ENCODE measurements at regions not wholly inside any gene's neighbourhood (a gene's known extent, or its start where the extent isn't known, plus 50 kb on each side); places are given as distances from the start of the nearest gene placed in this dataset.
"Not testable (repeated sequence)": the region's sequence is repeated elsewhere in the genome, so short reads cannot be mapped to it uniquely, and the experiment has no call there.

- no peak for DNase-seq (ENCODE audit: low read depth in 4 of 4, low spot score in 2 of 4)
These were observed 126.0 kb upstream of the TMEM170B start for GRCh38 chr6:11411593-11411992.

DNA sequence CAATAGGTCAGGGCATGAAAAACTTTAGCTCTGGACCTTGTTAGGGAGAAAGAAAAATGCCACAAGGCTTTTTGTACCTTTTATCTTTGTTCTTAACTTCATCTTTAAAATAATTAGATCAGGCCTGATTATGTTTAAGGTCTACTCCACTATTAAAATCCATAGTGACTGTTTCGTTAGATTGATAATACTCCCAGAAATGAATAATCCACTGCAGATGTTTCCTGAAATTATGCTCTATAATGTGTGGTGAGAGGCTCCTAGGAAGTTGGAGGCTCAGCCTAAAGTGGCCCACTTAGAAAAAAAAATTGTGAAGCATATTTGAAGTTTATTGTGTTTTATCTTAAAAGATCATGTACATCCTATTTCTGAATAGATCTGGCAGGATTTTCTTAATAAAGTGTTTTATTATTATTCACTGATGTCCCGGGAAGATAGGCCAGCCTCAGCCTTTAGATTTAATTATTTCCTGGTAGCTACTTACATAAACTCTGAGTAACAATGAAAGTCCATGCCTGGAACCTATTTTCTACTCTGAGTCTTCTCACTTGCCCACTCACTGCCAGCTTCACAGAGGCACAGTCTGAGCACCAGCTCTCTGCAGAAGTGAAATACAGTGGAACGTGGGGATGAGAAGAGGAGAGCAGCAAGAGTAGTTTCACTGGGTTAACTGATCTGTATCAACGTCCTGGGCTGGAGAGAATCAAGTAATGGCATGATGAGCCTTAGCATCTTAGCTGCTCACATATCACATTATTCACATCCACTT, 126.8 kb upstream of the TMEM170B start:
- no peak for DNase-seq (ENCODE audit: low read depth in 4 of 4, low spot score in 2 of 4)

DNA sequence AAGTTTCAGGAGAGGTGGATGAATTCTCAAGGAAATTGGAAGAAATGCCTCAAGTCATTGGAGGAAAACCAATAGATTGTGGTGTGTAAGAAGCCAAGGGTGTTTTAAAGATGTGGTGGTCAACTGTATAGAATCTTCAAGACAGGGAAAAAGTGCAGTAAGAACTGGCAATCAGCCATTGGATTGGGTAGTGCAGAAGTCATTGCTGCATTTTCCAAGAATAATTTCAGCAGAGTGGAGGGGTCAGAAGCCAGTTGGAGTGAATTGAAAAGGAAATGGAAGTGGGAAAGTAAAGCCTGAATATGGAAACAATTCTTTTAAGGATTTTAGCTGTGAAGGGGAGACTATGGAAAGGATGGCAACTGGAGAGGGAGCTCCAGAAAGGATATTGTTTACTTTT, 128.2 kb upstream of the TMEM170B start:
- DNase-seq (ENCODE audit: low read depth in 4 of 4, low spot score in 2 of 4): no peak

DNA sequence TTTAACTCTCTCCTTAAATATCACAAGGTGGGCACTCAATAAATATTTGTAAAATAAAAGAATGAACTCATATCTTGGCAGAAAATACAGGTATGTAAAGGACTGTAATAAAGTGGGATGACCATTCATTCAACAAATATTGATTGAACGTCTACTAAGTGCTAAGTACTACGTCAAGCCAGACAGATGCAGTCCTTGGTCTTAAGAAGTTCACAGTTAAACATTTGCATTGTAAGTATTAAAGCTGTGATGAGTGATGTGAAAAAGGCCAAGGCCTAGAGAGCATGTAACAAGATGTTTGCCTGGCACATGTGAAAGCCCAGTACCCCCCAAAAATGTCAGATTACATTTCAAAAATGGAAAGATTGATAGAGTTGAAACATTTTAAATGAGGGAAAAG, 130.1 kb upstream of the TMEM170B start:
- DNase-seq (ENCODE audit: low read depth in 4 of 4, low spot score in 2 of 4): no peak

- no peak for DNase-seq (ENCODE audit: low read depth in 4 of 4, low spot score in 2 of 4)
These were observed 132.7 kb upstream of the TMEM170B start for GRCh38 chr6:11404838-11405237.

DNA sequence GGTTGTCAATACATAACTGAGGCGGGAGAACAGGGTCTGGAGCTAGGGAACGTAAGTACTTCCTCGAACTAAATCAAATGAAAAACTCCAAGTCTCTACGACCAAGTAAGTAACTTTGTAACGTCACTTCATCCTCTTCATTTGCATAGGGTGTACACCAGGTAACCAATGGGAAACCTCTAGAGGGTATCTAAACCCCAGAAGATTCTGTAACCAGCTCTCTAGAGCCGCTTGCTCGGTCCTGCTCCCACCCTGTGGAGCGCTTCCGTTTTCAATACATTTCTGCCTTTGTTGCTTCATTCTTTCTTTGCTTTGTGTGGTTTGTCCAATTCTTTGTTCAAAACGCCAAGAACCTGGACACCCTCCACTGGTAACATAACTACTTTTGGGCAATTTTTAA, 133.5 kb upstream of the TMEM170B start:
- DNase-seq (ENCODE audit: low read depth in 4 of 4, low spot score in 2 of 4): no peak

- no peak for DNase-seq (ENCODE audit: low read depth in 4 of 4, low spot score in 2 of 4)
These were observed 134.4 kb upstream of the TMEM170B start for GRCh38 chr6:11403035-11403601.

DNA sequence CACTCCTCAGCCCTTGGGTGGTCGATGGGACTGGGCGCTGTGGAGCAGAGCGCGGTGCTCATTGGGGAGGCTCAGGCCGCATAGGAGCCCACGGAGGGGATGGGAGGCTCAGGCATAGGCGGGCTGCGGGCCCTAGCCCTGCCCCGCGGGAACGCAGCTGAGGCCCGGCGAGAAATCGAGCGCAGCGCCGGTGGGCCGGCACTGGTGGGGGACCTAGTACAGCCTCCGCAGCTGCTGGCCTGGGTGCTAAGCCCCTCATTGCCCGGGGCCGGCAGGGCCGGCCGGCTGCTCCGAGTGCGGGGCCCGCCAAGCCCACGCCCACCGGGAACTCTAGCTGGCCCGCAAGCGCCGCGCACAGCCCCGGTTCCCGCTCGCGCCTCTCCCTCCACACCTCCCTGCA, 135.0 kb upstream of the TMEM170B start:
- DNase-seq (ENCODE audit: low read depth in 4 of 4, low spot score in 2 of 4): not testable (repeated sequence)

- not testable (repeated sequence) for DNase-seq (ENCODE audit: low read depth in 4 of 4, low spot score in 2 of 4)
These were observed 135.6 kb upstream of the TMEM170B start for GRCh38 chr6:11401954-11402353.

GRCh38 chr6:11398451-11399326, 138.9 kb upstream of the TMEM170B start:
- no peak for DNase-seq (ENCODE audit: low read depth in 4 of 4, low spot score in 2 of 4)

DNA sequence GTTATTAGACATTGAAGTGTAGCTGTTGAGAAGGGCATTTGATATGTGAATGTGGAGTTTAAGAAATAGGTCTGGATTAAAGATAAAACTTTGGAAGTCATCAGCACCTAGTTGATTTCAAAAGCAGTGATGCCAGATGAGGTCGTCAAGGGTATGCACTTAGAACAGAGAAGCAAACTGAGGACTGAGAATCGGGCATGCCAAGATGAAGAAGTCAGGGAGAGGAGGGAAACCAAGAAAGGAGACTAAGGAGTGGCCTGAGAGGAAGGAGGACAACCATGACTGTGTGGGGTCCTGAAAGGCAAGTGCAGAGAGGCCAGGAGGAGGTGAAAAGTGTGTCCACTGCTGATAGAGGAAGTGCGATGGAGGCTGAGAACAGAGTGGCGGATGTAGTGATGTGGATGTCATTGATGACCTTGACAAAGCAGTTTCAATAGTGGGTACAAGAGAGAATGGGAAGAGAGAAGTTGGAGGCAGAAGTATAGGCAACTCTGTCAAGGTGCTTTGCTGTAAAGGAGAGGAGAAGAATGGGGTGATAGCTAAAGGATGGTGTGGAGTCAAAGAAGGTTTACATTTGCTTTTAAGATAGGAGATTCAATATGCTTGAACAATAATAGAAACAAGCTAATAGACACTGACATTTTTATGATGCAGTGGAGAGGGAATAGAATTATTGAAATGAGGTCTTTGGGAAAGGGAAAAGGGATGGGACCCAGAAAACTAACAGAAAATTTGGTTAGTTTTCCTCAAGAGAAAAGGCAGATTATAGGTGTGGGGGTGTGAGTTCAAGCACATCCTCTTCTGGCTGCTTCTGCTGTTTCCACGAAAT, 139.7 kb upstream of the TMEM170B start:
- no peak for DNase-seq (ENCODE audit: low read depth in 4 of 4, low spot score in 2 of 4)

DNA sequence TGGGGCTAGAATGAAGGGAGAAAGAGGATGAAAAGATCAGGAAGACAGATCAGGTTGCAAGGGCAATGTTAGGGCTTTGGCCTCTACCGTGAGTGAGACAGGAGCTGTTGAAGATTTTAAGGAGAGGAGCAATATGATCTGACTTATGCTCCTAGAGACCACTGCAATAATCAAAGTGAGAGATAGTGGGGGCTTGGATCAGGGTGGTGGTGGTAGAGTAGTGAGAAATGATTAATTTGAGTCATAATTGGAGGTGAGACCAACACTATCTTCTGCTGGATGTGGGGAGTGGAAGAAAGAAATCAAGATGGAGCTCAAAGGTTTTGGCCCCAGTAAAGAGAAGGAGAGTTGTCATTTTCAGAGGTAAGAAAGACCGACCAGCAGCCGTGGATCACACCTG, 140.7 kb upstream of the TMEM170B start:
- no peak for DNase-seq (ENCODE audit: low read depth in 4 of 4, low spot score in 2 of 4)

DNA sequence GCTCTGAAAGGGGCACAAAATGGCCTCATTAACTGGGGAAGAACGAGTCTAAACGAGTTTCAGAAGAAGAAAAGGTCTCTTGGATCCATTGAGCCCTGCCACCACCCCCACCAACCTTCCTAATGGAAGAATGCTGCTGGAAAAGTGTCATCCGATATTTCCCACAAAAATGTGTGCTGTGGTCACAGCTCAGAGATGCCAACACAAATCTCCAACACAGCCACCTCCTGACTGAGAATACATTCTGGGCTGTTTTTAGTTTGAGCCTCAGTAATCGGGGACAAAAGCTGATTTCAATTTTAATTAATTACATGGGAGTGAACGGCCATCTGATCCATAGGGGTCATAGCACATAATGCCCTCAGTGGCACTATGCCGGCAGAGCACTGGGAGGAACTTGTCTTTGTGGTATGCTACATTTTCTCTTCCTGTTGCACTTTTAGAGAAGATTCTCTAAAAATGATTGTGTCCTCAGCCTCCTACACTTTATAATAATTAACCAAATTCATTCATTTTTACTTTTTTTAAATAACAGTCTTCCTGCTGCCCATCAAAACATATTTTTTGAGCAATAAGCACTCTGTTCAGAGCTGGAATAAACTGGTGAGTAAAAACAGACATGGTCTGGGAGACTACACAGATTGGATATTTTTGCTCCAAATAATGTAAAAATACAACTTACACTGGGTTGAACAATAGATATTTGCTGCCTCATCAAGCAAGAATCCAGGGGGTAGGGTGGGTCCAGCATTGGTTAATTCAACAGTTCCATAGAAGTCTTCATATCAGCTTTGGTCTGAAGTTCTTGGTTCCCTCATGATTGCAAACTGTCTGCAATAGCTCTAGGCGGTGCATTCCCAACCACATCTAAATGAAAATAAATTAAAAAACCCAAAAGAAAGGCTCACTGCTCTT, 143.6 kb upstream of the TMEM170B start:
- no peak for DNase-seq (ENCODE audit: low read depth in 4 of 4, low spot score in 2 of 4)

DNA sequence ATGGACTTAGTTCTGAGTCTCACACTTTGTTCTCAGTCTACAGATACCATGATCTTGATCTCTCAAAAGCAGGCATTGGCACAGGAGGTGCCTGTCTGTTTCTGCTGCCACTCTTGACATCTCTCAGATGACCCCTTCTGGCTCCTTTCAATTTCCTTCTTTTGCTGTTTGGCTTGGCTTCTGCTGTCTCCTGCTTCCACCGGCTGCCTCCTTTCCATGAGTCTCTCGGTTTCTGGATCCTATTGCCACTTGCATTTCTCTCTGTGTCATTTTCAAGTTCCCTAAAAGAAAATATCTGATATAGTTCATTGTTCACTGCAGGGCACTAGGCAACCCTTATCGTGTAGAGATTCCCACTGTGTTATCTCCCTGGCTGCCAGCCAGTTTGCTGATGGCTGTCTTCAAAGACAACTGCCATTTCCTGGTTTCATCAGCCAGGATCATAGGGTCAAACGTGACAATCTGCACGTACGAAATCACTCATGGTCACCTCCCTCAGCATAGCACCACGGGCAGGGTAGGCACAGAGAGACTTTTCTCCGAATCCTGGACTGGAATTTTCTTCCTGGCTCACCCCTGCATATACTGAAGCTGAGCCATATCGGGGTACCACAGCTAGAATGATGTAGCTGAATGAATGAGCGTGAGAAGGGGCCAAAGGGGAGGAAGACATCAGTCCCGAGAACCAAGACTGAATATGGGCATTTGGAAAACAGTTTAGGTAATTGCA, 144.6 kb upstream of the TMEM170B start:
- DNase-seq (ENCODE audit: low read depth in 4 of 4, low spot score in 2 of 4): no peak

GRCh38 chr6:11391934-11392777, 145.4 kb upstream of the TMEM170B start:
- no peak for DNase-seq (ENCODE audit: low read depth in 4 of 4, low spot score in 2 of 4)

- DNase-seq (ENCODE audit: low read depth in 4 of 4, low spot score in 2 of 4): no peak
These were observed 147.6 kb upstream of the TMEM170B start for GRCh38 chr6:11389977-11390376.

DNA sequence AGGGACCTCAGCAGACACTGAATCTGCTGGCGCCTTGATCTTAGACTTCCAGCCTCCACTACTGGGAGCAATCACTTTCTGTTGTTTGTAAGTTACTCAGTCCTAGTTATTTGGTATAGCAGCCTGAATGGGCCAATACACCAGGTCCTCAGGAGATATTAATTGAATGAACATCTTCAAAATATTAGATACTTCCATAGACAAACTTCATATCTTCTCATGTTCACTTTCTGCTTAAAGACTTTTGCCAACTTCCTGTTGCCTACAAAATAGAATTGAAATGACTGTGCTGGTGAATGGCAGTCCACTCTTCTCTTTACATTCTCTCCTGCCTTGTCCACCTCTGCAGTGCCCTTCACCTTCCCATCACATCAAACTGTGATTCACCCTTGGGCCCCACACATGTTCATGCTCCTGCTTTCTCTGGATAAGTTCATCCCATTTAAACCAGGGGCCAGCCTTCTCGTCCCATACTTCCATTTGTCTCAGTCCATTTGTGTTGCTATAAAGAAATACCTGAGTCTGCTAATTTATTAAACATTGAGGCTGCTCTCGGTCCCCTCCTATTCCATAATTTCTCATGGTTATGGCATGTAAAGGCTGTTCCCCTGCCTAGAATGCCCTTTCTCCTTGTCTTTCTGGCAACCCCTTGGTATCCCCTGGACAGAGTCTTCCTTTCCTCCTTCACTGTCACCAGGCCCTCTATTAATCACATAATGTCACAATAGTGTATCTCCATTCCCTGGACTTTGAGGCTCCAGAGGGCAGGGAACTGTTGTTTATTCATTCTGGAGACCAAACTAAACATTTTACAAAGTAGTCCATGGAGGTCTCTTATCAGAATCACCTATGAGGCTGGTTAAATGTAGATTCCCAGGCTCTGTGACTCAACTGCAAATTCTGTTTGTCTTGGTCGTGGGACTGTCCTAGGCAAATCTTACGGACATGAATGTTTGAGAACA, 148.3 kb upstream of the TMEM170B start:
- DNase-seq (ENCODE audit: low read depth in 4 of 4, low spot score in 2 of 4): no peak

Data from left renal cortex interstitium (tissue), 4 donors.